ENCODE measurements at regions not wholly inside any gene's neighbourhood (a gene's known extent, or its start where the extent isn't known, plus 50 kb on each side); places are given as distances from the start of the nearest gene placed in this dataset.

GRCh38 chr13:30052120-30052519 lies 201.7 kb upstream of the UBL3 start:
- H4K20me1 ChIP-seq, result no peaks in the 10 kb centered on the region
- peak overlapping the region; percentile 22 for H3K4me2 ChIP-seq
- H3K9ac ChIP-seq, result no peak overlapping the region
- peaks cover 4% of the 10 kb centered on the region; the same call in 1 of the 2 replicates for H3K9me3 ChIP-seq
- H3K27me3 ChIP-seq, result no peaks in the 10 kb centered on the region
- peaks cover 19% of the 10 kb centered on the region for H3K4me1 ChIP-seq
- no peak overlapping the region for H3K4me3 ChIP-seq
- H3K27ac ChIP-seq, result no peak overlapping the region
- H3K36me3 ChIP-seq, result no peaks in the 10 kb centered on the region
- TF ChIP-seq Cebpa-rat (IDR thresholded peaks at IDR 0.05), result no peak

DNA sequence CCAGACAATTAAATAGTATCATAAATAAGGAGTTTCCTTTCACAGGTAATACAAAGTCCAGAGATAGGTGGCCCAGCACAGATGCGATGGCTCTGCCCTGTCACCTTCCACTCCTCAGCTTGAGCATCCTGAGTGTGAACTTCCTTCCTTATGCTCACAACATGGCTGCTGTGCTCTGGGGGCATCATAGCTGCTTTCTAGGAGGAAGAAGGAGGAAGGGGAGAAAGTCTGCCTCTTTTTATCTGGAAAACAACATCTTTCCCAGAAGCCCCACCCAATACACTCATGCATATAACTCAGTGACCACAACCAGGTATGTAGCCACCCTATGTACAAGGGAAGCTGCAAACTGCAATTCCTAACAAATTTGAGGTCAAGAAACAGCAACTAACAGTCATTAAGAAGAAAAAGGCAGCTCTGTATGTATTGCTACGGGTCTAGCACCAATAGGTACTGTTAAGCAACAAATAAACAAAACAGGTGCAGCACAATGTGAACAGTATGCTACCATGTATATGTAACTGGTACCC lies 201.2 kb upstream of the UBL3 start:
- Histone ChIP-seq H3K4me1 (peaks cover 20% of the 10 kb centered on the region), H3K27me3 (no peaks in the 10 kb centered on the region), H3K4me2 (peak overlapping the region; percentile 22), H3K9me3 (peaks cover 4% of the 10 kb centered on the region; the same call in 1 of the 2 replicates), H3K36me3 (no peaks in the 10 kb centered on the region), H4K20me1 (no peaks in the 10 kb centered on the region), H3K27ac (no peak overlapping the region), H3K4me3 (no peak overlapping the region), H3K9ac (no peak overlapping the region)
- no peak for TF ChIP-seq Cebpa-rat (IDR thresholded peaks at IDR 0.05)

GRCh38 chr13:30049692-30050091 lies 199.3 kb upstream of the UBL3 start:
- TF ChIP-seq Cebpa-rat (IDR thresholded peaks at IDR 0.05), result no peak
- no peak overlapping the region for H3K9ac ChIP-seq
- H3K36me3 ChIP-seq, result no peaks in the 10 kb centered on the region
- no peak overlapping the region for H3K27ac ChIP-seq
- H3K9me3 ChIP-seq, result peaks cover 1% of the 10 kb centered on the region; the same call in 1 of the 2 replicates
- H4K20me1 ChIP-seq, result no peaks in the 10 kb centered on the region
- H3K4me1 ChIP-seq, result peaks cover 20% of the 10 kb centered on the region
- no peak overlapping the region for H3K4me2 ChIP-seq
- H3K4me3 ChIP-seq, result no peak overlapping the region
- no peaks in the 10 kb centered on the region for H3K27me3 ChIP-seq

DNA sequence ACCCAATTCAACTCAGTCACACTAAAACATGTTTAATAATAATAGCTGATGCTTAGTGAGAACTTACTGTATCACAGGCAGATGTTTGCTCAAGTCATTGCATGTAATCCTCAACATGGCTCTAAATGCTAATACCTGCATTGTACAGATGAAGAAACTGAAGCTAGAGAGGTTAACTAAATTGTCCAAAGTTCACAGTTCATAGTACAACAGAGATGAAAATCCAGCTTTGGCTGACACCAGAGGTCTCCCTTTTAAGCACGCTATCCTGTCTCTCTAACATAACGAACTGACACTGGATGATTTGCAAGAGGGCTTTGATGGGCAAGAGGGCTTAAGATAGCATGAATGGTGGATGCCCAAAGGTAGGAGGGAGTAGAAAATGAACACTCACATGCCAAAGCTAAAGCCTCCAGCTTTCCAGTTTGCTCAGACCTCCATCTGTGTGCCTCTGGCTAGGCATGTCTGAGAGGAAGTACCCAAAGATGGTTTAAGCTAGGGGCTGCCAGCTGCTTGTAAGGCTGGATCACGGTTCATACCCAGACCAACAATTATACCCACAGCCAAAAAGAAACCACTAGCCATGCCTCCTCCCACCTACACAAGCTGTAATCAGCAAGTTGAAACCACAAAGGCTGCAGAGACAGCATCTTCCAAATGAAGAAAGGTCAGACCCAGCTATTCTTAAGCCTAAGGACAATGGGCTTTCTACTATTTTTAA lies 196.9 kb upstream of the UBL3 start:
- no peak overlapping the region for H3K27ac ChIP-seq
- no peaks in the 10 kb centered on the region for H3K27me3 ChIP-seq
- H3K9ac ChIP-seq, result no peak overlapping the region
- no peaks in the 10 kb centered on the region for H3K9me3 ChIP-seq
- peak overlapping the region; percentile 17 for H3K4me2 ChIP-seq
- no peak for TF ChIP-seq Cebpa-rat (IDR thresholded peaks at IDR 0.05)
- H3K4me3 ChIP-seq, result no peak overlapping the region
- no peaks in the 10 kb centered on the region for H3K36me3 ChIP-seq
- H3K4me1 ChIP-seq, result peaks cover 20% of the 10 kb centered on the region
- H4K20me1 ChIP-seq, result no peaks in the 10 kb centered on the region

DNA sequence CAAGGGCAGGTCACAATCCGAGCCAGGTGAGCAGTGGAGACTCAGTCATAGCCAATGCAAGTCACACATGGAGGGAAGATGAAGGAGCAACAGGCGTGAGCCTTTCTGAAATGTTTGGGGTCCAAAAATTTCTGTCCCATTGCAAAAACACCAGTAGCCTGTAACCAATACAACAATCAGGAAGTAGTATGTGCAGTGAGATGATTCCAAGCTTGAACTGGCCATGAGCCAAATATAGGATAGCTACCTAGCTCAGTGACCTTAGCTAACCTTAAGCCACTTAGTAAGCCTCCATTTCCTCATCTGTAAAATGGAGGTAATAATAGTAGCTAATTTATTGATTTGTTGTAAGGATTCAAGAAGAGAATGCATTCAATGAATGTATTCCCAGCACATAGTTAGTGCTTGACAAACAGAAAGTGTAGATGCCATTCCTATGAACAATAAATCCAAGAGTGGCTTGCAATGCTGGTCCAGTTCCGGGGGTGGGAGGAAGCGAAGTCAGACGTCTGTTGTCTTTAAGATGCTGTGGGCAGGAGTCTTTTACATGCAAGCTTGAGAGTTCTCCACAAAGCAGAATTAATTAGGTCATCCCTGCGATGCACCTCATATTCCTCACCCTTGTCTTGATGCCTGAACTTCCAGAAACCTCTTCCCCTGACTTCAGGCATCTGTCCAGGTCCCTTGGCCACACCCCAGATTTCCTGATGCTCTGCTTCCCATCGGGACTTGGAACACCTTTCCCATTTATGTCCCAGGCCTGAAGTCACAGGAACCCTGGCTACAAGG lies 195.7 kb upstream of the UBL3 start:
- no peak for TF ChIP-seq Cebpa-rat (IDR thresholded peaks at IDR 0.05)
- peaks cover 12% of the 10 kb centered on the region for H3K4me1 ChIP-seq
- no peak overlapping the region for H3K4me2 ChIP-seq
- H3K4me3 ChIP-seq, result no peak overlapping the region
- no peak overlapping the region for H3K9ac ChIP-seq
- H4K20me1 ChIP-seq, result no peaks in the 10 kb centered on the region
- no peak overlapping the region for H3K27ac ChIP-seq
- no peaks in the 10 kb centered on the region for H3K36me3 ChIP-seq
- no peaks in the 10 kb centered on the region for H3K9me3 ChIP-seq
- H3K27me3 ChIP-seq, result no peaks in the 10 kb centered on the region

DNA sequence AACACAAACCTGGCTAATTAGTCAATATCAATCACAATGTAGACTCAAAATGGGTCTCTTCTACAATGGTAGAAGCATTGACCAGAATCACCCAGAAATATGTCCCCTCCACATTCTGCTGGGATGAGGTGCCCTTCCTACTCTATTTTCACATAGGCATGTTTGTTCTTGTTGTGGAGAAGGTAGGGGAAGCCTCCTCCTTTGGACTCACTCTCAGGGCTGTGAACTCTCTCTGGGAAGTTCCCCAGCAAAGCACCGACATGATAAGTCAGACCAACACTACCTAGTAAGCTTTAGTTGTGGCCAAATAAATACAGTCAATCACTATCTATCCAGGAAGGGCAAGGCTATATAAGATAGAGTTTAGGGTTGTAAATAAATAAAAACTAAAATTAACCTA lies 194.5 kb upstream of the UBL3 start:
- H3K36me3 ChIP-seq, result no peaks in the 10 kb centered on the region
- no peak for TF ChIP-seq Cebpa-rat (IDR thresholded peaks at IDR 0.05)
- H3K27me3 ChIP-seq, result no peaks in the 10 kb centered on the region
- peaks cover 12% of the 10 kb centered on the region for H3K4me1 ChIP-seq
- no peak overlapping the region for H3K4me2 ChIP-seq
- no peak overlapping the region for H3K9ac ChIP-seq
- no peak overlapping the region for H3K27ac ChIP-seq
- no peak overlapping the region for H3K4me3 ChIP-seq
- H3K9me3 ChIP-seq, result no peaks in the 10 kb centered on the region
- H4K20me1 ChIP-seq, result no peaks in the 10 kb centered on the region

DNA sequence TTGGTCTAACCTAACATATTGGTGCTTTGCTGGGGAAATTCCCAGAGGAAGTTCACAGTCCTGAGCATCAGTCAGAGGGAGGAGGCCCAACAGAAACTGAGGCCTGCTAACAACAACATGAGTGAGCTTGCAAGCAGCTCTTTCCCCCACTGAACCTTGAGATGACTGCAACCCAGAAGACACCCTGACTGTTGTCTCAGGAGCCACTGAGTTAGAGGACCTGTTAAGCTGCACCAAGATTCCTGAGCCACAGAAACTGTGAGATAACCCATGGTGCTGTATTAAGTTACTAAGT lies 193.2 kb upstream of the UBL3 start:
- H4K20me1 ChIP-seq, result no peaks in the 10 kb centered on the region
- no peak overlapping the region for H3K27ac ChIP-seq
- H3K4me3 ChIP-seq, result no peak overlapping the region
- H3K36me3 ChIP-seq, result no peaks in the 10 kb centered on the region
- H3K9ac ChIP-seq, result no peak overlapping the region
- H3K9me3 ChIP-seq, result no peaks in the 10 kb centered on the region
- no peak overlapping the region for H3K4me2 ChIP-seq
- peaks cover 12% of the 10 kb centered on the region for H3K4me1 ChIP-seq
- TF ChIP-seq Cebpa-rat (IDR thresholded peaks at IDR 0.05), result no peak
- no peaks in the 10 kb centered on the region for H3K27me3 ChIP-seq

DNA sequence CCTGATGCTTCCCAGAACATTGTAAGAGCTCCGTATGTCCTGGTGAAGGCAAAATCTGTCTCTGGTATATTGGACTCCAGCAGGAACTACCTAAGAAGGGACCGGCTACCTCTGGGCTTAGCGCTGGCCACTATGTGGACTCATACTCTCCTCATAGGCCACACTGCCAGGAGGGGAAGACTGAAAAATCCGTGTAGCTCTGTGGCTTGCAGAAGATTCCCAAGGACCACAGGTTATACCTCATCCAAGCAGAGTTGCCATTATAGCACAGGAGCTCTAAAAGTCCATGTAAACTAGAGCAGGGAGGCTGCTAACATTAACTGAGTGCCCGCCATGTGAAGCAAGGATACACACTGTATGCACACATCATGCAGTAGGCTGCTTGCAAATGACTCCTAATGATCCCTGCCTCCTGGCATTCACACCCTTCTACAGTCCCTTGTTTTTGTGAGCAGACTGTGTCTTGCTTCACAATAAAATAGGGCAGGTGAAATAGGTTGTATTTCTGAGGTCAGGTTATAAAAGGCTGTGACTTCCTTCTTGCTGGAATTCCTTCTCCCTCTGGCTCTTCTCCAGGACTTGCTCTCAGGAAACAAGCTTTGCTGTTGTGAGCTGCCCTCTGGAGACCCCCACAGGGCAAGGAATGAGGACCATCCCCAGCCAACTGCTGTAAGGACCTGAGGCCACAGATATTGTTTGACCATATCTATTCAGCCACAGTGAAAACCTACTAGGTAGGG lies 192.6 kb upstream of the UBL3 start:
- no peaks in the 10 kb centered on the region for H3K9me3 ChIP-seq
- no peaks in the 10 kb centered on the region for H3K27me3 ChIP-seq
- H4K20me1 ChIP-seq, result no peaks in the 10 kb centered on the region
- no peak overlapping the region for H3K9ac ChIP-seq
- peaks cover 11% of the 10 kb centered on the region for H3K4me1 ChIP-seq
- H3K27ac ChIP-seq, result no peak overlapping the region
- TF ChIP-seq Cebpa-rat (IDR thresholded peaks at IDR 0.05), result no peak
- no peaks in the 10 kb centered on the region for H3K36me3 ChIP-seq
- H3K4me3 ChIP-seq, result no peak overlapping the region
- H3K4me2 ChIP-seq, result no peak overlapping the region

DNA sequence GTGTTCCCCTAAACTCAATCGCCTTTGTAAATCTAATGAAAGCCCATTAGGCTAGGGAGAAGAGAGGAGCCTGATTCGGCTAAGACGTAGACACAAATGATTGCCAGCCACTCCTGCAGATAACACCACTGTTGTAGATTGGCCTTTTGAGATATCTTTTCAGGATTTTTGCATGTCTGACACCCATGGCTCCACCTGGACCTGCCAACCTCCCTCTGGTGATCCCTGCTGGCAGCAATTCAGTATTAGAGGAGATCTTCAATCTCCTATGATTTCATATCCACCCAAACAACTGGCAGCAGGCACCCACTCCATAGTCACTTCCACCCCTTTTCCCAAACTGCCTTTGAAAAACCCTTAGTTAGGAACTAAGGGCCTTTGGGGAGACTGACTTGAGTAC lies 191.9 kb upstream of the UBL3 start:
- H3K9ac ChIP-seq, result no peak overlapping the region
- no peaks in the 10 kb centered on the region for H3K27me3 ChIP-seq
- no peak overlapping the region for H3K4me3 ChIP-seq
- H3K4me1 ChIP-seq, result peaks cover 3% of the 10 kb centered on the region
- no peak overlapping the region for H3K27ac ChIP-seq
- H4K20me1 ChIP-seq, result no peaks in the 10 kb centered on the region
- H3K9me3 ChIP-seq, result no peaks in the 10 kb centered on the region
- no peak overlapping the region for H3K4me2 ChIP-seq
- H3K36me3 ChIP-seq, result no peaks in the 10 kb centered on the region
- no peak for TF ChIP-seq Cebpa-rat (IDR thresholded peaks at IDR 0.05)

DNA sequence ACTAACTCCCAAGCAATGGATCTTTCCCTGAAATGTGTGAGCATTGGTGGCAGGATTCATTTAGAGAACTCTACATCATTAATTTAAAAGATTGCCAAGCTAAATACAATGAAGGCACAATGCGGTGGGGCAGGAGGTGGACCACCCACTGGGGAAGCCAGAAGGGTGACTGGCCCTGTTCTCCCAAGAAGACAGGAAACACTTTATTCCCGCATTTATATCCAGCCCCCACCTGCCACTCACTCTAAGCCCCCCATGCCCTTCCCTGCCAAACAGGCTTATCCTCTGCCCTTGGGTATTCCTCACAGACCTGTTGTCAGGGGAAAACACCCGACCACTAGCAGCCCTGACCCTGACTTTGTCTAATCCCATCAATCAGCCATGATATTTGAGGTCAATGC lies 189.1 kb upstream of the UBL3 start:
- Histone ChIP-seq H3K27me3 (no peaks in the 10 kb centered on the region), H4K20me1 (no peaks in the 10 kb centered on the region), H3K4me1 (no peaks in the 10 kb centered on the region), H3K27ac (no peak overlapping the region), H3K4me3 (no peak overlapping the region), H3K9me3 (no peaks in the 10 kb centered on the region), H3K4me2 (no peak overlapping the region), H3K36me3 (no peaks in the 10 kb centered on the region), H3K9ac (no peak overlapping the region)
- TF ChIP-seq Cebpa-rat (IDR thresholded peaks at IDR 0.05), result no peak
